OCI-LY1 (cell line): ENCODE measurements at regions not wholly inside any gene's neighbourhood (a gene's known extent, or its start where the extent isn't known, plus 50 kb on each side); places are given as distances from the start of the nearest gene placed in this dataset.

ENCODE experiments used
- EZH2 ChIP-seq: fragments of 200-600 bp; sonication (generic), shearing (Covaris generic); IDR thresholded peaks from 2 replicates; pipeline ENCODE4 v1.8.0; 2017; ENCODE audit warnings: borderline replicate concordance, mixed run types, mild to moderate bottlenecking, antibody characterized with exemption, low read length, moderate library complexity, mixed read lengths
- TF ChIP-seq, protein P1 (sequence below): fragments of 200-600 bp; sonication (generic), shearing (Covaris generic); IDR thresholded peaks from 2 replicates; pipeline ENCODE4 v1.5.1; 2017; ENCODE audit warnings: mild to moderate bottlenecking, antibody characterized with exemption, low read length, moderate library complexity, mixed read lengths

DNA sequence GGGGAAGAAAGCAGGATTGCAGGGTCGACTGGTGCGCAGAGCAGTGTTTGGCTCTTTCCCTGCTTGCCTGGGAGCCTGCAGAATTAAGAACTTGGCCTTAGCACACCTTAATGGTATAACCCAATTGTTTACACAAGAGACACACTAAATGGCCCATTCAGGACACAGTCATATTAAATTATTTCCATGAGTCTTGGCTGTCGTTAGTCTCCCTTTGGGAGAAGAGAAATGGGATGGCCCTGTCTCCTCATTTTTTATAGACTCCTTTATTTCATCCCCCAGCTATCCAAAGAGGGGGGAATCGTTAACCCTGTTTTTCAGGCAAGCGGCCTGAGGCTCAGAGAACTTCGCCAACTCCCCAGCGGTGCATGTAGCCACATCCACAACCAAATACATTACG is 282.5 kb downstream of the SUCLA2 start:
- TF ChIP-seq, protein P1, sequence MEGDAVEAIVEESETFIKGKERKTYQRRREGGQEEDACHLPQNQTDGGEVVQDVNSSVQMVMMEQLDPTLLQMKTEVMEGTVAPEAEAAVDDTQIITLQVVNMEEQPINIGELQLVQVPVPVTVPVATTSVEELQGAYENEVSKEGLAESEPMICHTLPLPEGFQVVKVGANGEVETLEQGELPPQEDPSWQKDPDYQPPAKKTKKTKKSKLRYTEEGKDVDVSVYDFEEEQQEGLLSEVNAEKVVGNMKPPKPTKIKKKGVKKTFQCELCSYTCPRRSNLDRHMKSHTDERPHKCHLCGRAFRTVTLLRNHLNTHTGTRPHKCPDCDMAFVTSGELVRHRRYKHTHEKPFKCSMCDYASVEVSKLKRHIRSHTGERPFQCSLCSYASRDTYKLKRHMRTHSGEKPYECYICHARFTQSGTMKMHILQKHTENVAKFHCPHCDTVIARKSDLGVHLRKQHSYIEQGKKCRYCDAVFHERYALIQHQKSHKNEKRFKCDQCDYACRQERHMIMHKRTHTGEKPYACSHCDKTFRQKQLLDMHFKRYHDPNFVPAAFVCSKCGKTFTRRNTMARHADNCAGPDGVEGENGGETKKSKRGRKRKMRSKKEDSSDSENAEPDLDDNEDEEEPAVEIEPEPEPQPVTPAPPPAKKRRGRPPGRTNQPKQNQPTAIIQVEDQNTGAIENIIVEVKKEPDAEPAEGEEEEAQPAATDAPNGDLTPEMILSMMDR = no peak
- no peak for TF ChIP-seq EZH2
